ENCODE measurements at regions not wholly inside any gene's neighbourhood (a gene's known extent, or its start where the extent isn't known, plus 50 kb on each side); places are given as distances from the start of the nearest gene placed in this dataset.

DNA sequence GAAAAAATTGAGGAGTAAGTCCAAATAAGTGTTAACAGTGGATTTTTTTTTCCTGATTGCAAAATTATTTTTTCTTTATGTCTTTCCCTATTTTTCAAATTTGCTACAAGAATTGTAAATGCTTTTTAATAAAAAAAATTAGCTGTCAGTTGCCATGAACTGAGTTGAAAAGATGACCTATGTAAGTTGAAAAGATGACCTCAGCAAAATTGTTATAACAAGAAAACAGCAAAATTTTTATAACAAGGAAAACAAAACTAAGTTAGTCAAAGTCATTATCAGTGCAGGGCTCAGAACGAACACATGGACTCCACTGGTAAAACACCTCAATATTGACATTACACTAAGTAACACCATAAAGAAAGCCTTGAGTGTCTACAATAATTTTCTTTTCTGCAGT is 207.0 kb upstream of the HDDC2 start:
- DNase-seq, result no peak
- peaks cover 10% of the 10 kb centered on the region for H3K4me1 Mint-ChIP-seq
- TF ChIP-seq, protein P1, sequence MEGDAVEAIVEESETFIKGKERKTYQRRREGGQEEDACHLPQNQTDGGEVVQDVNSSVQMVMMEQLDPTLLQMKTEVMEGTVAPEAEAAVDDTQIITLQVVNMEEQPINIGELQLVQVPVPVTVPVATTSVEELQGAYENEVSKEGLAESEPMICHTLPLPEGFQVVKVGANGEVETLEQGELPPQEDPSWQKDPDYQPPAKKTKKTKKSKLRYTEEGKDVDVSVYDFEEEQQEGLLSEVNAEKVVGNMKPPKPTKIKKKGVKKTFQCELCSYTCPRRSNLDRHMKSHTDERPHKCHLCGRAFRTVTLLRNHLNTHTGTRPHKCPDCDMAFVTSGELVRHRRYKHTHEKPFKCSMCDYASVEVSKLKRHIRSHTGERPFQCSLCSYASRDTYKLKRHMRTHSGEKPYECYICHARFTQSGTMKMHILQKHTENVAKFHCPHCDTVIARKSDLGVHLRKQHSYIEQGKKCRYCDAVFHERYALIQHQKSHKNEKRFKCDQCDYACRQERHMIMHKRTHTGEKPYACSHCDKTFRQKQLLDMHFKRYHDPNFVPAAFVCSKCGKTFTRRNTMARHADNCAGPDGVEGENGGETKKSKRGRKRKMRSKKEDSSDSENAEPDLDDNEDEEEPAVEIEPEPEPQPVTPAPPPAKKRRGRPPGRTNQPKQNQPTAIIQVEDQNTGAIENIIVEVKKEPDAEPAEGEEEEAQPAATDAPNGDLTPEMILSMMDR (IDR thresholded peaks at IDR 0.05), result no peak
- peaks cover 32% of the 10 kb centered on the region for H3K9me3 Mint-ChIP-seq
- H3K27ac Mint-ChIP-seq, result no peak overlapping the region
- H3K27me3 Mint-ChIP-seq (ENCODE audit: low read depth, poor library complexity), result no peaks in the 10 kb centered on the region
- peaks cover 17% of the 10 kb centered on the region for H3K36me3 Mint-ChIP-seq (ENCODE audit: low read depth)
- no peak overlapping the region for H3K4me3 Mint-ChIP-seq

DNA sequence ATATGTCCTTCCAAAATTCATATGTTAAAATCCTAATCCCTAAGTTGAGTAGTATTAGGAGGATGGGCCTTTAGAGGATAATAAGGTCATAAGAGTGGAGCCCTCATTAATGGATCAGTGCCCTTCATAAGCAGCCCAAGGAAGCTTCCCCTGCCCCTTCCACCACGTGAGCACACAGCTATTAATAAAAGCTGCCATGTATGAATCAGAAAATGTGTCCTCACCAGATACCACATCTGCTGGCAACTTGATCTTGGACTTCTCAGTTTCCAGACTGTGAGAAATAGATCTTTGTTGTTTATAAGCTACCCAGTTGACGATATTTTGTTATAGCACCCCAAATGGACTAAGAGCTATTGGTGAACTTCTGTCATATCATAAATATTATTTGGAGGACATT is 207.7 kb upstream of the HDDC2 start:
- Mint-ChIP-seq H3K4me3 (no peak overlapping the region), H3K27ac (no peak overlapping the region)
- TF ChIP-seq, protein P1 (IDR thresholded peaks at IDR 0.05), result no peak

DNA sequence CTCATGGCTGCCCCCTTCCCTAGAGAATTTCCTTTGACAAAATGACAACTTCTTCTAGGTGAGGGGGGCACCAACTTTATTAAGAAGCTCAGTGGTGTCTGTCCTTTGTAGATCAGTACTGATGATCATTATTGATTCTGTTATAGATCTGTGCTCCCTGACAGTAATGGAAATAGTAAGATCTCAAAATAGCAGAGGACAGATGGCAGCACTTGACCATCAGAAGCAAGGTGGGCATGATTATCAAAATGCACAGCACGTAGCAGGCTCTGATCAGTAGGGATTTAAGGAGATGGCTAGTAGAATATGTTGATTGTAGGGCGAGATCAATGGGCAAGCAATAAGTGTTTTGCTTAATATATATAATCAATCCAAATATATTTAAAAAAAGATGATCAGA is 208.6 kb upstream of the HDDC2 start:
- no peak for DNase-seq
- peaks cover 10% of the 10 kb centered on the region for H3K4me1 Mint-ChIP-seq
- peaks cover 40% of the 10 kb centered on the region for H3K9me3 Mint-ChIP-seq
- peaks cover 27% of the 10 kb centered on the region for H3K36me3 Mint-ChIP-seq (ENCODE audit: low read depth)
- no peaks in the 10 kb centered on the region for H3K27me3 Mint-ChIP-seq (ENCODE audit: low read depth, poor library complexity)
- no peak overlapping the region for H3K27ac Mint-ChIP-seq
- TF ChIP-seq, protein P1 (IDR thresholded peaks at IDR 0.05), result no peak
- no peak overlapping the region for H3K4me3 Mint-ChIP-seq

More for the DNA sequence above, 207.7 kb upstream of the HDDC2 start:
- DNase-seq, result no peak
- Mint-ChIP-seq H3K27me3 (ENCODE audit: low read depth, poor library complexity) (no peaks in the 10 kb centered on the region), H3K4me1 (peaks cover 10% of the 10 kb centered on the region), H3K36me3 (ENCODE audit: low read depth) (peaks cover 22% of the 10 kb centered on the region), H3K9me3 (peaks cover 39% of the 10 kb centered on the region)

DNA sequence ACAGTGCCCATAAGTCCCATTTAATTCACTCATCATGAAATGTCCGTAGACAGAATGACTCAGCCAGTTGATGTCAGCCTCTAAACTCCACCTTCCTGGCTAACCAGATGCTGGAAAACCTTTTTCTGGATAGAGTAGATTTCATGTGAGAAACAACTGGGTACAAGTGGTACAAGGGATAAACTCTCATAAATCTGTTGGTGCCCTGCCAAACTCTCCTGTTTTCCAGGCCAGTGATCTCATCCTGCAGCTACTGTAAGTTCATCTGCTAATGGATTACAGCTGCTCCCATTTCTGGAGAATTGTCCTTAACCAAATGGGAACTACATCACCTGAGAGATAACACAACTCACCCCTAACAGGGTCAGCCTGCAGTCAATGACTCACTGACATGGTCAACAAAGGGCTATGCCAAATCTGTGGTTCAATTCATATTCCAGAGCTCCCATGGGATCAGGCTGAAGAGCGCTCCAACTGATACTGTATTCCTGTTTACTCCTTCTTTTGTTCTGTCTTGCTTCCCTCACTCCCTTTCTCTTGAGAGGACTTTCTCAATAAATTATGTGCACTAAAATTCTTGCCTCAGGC is 210.1 kb upstream of the HDDC2 start:
- Mint-ChIP-seq H3K27ac (no peak overlapping the region), H3K4me3 (no peak overlapping the region), H3K4me1 (peaks cover 10% of the 10 kb centered on the region), H3K27me3 (ENCODE audit: low read depth, poor library complexity) (no peaks in the 10 kb centered on the region), H3K36me3 (ENCODE audit: low read depth) (peaks cover 34% of the 10 kb centered on the region), H3K9me3 (peaks cover 46% of the 10 kb centered on the region)
- TF ChIP-seq, protein P1 (IDR thresholded peaks at IDR 0.05), result no peak
- no peak for DNase-seq

DNA sequence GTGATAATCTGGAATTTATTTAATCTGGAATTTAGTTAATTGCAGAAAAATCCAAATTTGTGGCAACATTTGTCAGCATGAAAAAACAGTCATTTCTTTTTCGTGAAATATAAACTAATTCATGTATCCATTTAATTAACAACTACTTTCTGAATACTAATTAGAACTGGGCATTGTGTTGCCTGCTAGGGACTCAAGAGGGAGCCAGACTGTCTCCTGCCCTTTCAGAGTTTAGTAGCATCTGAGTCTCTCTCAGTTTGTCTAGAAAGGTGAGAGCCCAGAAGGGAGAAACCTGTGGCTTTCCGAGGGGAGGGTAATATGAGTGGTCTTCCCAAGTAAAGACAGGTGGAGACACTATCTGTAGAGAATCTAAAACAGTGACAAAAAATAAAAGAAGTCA is 210.9 kb upstream of the HDDC2 start:
- no peak overlapping the region for H3K27ac Mint-ChIP-seq
- no peak for DNase-seq
- peaks cover 9% of the 10 kb centered on the region for H3K4me1 Mint-ChIP-seq
- H3K4me3 Mint-ChIP-seq, result no peak overlapping the region
- peaks cover 50% of the 10 kb centered on the region for H3K9me3 Mint-ChIP-seq
- H3K36me3 Mint-ChIP-seq (ENCODE audit: low read depth), result peaks cover 39% of the 10 kb centered on the region
- H3K27me3 Mint-ChIP-seq (ENCODE audit: low read depth, poor library complexity), result no peaks in the 10 kb centered on the region
- TF ChIP-seq, protein P1 (IDR thresholded peaks at IDR 0.05), result no peak

DNA sequence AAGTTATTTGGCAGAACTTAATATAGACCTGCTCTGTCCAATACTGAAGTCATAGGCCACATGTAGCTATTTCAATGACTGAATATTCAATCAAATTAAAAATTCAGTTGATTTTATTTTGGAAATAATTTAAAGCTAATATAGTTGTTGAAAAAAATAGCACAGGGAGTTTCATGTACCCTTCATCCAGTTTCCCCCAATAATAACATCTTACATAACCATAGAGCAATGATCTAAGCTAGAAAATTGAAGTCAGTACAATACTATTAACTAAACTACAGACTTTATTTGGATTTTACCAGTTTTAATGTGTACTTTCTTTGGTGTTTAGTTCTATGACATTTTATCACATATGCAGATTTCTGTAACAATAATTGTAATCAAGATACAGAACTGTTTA is 212.2 kb upstream of the HDDC2 start:
- Mint-ChIP-seq H3K36me3 (ENCODE audit: low read depth) (peaks cover 42% of the 10 kb centered on the region), H3K27ac (no peak overlapping the region), H3K4me3 (no peak overlapping the region), H3K27me3 (ENCODE audit: low read depth, poor library complexity) (no peaks in the 10 kb centered on the region), H3K9me3 (peaks cover 57% of the 10 kb centered on the region), H3K4me1 (no peaks in the 10 kb centered on the region)
- no peak for DNase-seq
- TF ChIP-seq, protein P1 (IDR thresholded peaks at IDR 0.05), result no peak

All from nephron progenitor cell (in vitro differentiated cells).